Cardiac muscle cell (in vitro differentiated cells and primary cell): ENCODE measurements at regions not wholly inside any gene's neighbourhood (a gene's known extent, or its start where the extent isn't known, plus 50 kb on each side); places are given as distances from the start of the nearest gene placed in this dataset.
"Not testable (repeated sequence)": the region's sequence is repeated elsewhere in the genome, so short reads cannot be mapped to it uniquely, and the experiment has no call there.

Experiments
- DNase-seq, 2 donors: peaks; one replicate each; pipeline versions ENCODE4 v3.0.0 to v3.0.0-alpha.2; 2010 to 2017; ENCODE audit warnings: low read depth in 1 of 2, low spot score in 1 of 2
- H3K27ac ChIP-seq: fragments of 200-600 bp; sonication (generic); 2 replicates; pipeline ENCODE4 v1.5.1; 2016
- H3K27me3 ChIP-seq: fragments of 200-600 bp; sonication (generic); 2 replicates; pipeline ENCODE4 v1.6.0; 2016; ENCODE audit warnings: control low read depth
- H3K36me3 ChIP-seq: fragments of 200-600 bp; sonication (generic); 2 replicates; pipeline ENCODE4 v1.5.1; 2016; ENCODE audit warnings: control low read depth
- H3K4me1 ChIP-seq: fragments of 200-600 bp; sonication (generic); 2 replicates; pipeline ENCODE4 v1.8.1; 2017; ENCODE audit warnings: low read depth, mild to moderate bottlenecking, mixed run types
- H3K4me3 ChIP-seq: fragments of 200-600 bp; sonication (generic); 2 replicates; pipeline ENCODE4 v1.5.1; 2016; ENCODE audit warnings: mild to moderate bottlenecking
- H3K9me3 ChIP-seq: fragments of 200-600 bp; sonication (generic); 2 replicates; pipeline ENCODE4 v1.5.1; 2017; ENCODE audit warnings: low read depth, mild to moderate bottlenecking, control low read depth
- CTCF ChIP-seq: IDR thresholded peaks from 2 replicates; pipeline ENCODE4 v1.5.1; 2012; ENCODE audit warnings: low read depth, mild to moderate bottlenecking, low read length

GRCh38 chr2:109048163-109048562 is 59.1 kb upstream of the EDAR start:
- Histone ChIP-seq H3K9me3 (no peaks in the 10 kb centered on the region), H3K27me3 (no peaks in the 10 kb centered on the region), H3K4me3 (no peak overlapping the region), H3K36me3 (no peaks in the 10 kb centered on the region), H3K27ac (no peak overlapping the region), H3K4me1 (no peaks in the 10 kb centered on the region)
- no peak for TF ChIP-seq CTCF
- no peak for DNase-seq

GRCh38 chr2:109047569-109047968 is 58.5 kb upstream of the EDAR start:
- H3K4me3 ChIP-seq, H3K4me1 ChIP-seq, H3K36me3 ChIP-seq, H3K27ac ChIP-seq, H3K9me3 ChIP-seq, DNase-seq, H3K27me3 ChIP-seq: not testable (repeated sequence)

GRCh38 chr2:109046925-109047508 is 58.0 kb upstream of the EDAR start:
- no peak for TF ChIP-seq CTCF
- no peaks in the 10 kb centered on the region for H3K27me3 ChIP-seq
- H3K36me3 ChIP-seq = no peaks in the 10 kb centered on the region
- no peaks in the 10 kb centered on the region for H3K4me1 ChIP-seq
- H3K27ac ChIP-seq = no peak overlapping the region
- DNase-seq = no peak
- H3K4me3 ChIP-seq = no peak overlapping the region
- no peaks in the 10 kb centered on the region for H3K9me3 ChIP-seq

GRCh38 chr2:109045505-109045904 is 56.5 kb upstream of the EDAR start:
- no peak overlapping the region for H3K27ac ChIP-seq
- no peaks in the 10 kb centered on the region for H3K9me3 ChIP-seq
- no peak for TF ChIP-seq CTCF
- no peak overlapping the region for H3K4me3 ChIP-seq
- no peaks in the 10 kb centered on the region for H3K27me3 ChIP-seq
- no peak for DNase-seq
- no peaks in the 10 kb centered on the region for H3K36me3 ChIP-seq
- H3K4me1 ChIP-seq = no peaks in the 10 kb centered on the region

- DNase-seq = no peak
Measured at GRCh38 chr2:109038992-109039391, 50.0 kb upstream of the EDAR start.

More at GRCh38 chr2:109038992-109039391, 50.0 kb upstream of the EDAR start:
- H3K36me3 ChIP-seq = no peaks in the 10 kb centered on the region
- H3K9me3 ChIP-seq = no peaks in the 10 kb centered on the region
- no peaks in the 10 kb centered on the region for H3K4me1 ChIP-seq
- no peak overlapping the region for H3K4me3 ChIP-seq
- no peaks in the 10 kb centered on the region for H3K27me3 ChIP-seq
- H3K27ac ChIP-seq = no peak overlapping the region
- TF ChIP-seq CTCF = no peak
